Neural progenitor cell (in vitro differentiated cells): ENCODE measurements at regions not wholly inside any gene's neighbourhood (a gene's known extent, or its start where the extent isn't known, plus 50 kb on each side); places are given as distances from the start of the nearest gene placed in this dataset.

Source experiments
- DNase-seq: peaks from one replicate; pipeline ENCODE4 v3.0.0-alpha.2; 2016; ENCODE audit warnings: low spot score
- H2AFZ ChIP-seq: fragments of 200-600 bp; sonication (generic); replicated peaks from 2 replicates; pipeline ENCODE4 v1.6.1; 2016; ENCODE audit warnings: antibody characterized with exemption
- H3F3A ChIP-seq: fragments of 200-600 bp; sonication (generic); 2 replicates; pipeline ENCODE4 v1.6.1; 2016; ENCODE audit warnings: antibody characterized with exemption, low read depth
- H3K27ac ChIP-seq: fragments of 200-600 bp; sonication (generic); 2 replicates; pipeline ENCODE4 v1.5.1; 2016; ENCODE audit warnings: mild to moderate bottlenecking
- H3K27me3 ChIP-seq: fragments of 200-600 bp; sonication (generic); 2 replicates; pipeline ENCODE4 v1.6.1; 2016; ENCODE audit warnings: mild to moderate bottlenecking, moderate library complexity
- H3K36me3 ChIP-seq: fragments of 200-600 bp; sonication (generic); 2 replicates; pipeline ENCODE4 v1.5.1; 2016
- H3K4me1 ChIP-seq: fragments of 200-600 bp; sonication (generic); 2 replicates; pipeline ENCODE4 v1.6.1; 2016; ENCODE audit warnings: mixed run types
- H3K4me2 ChIP-seq: fragments of 200-600 bp; sonication (generic); 2 replicates; pipeline ENCODE4 v1.6.1; 2016
- H3K4me3 ChIP-seq: fragments of 200-600 bp; sonication (generic); 2 replicates; pipeline ENCODE4 v1.5.1; 2016
- H3K79me2 ChIP-seq: fragments of 200-600 bp; sonication (generic); 2 replicates; pipeline ENCODE4 v1.6.1; 2016; ENCODE audit warnings: low read depth
- H3K9ac ChIP-seq: fragments of 200-600 bp; sonication (generic); 2 replicates; pipeline ENCODE4 v1.6.1; 2016
- H3K9me3 ChIP-seq: fragments of 200-600 bp; sonication (generic); 2 replicates; pipeline ENCODE4 v1.5.1; 2016; ENCODE audit warnings: low read depth
- H4K20me1 ChIP-seq: fragments of 200-600 bp; sonication (generic); 2 replicates; pipeline ENCODE4 v1.6.1; 2016; ENCODE audit warnings: low read depth
- H3K27ac Mint-ChIP-seq: 3 replicates; pipeline ENCODE4 v1.8.0; 2021; ENCODE audit warnings: mixed read lengths
- H3K27me3 Mint-ChIP-seq: 2 replicates; pipeline ENCODE4 v1.8.0; 2022; ENCODE audit warnings: low read depth, mild to moderate bottlenecking, inconsistent platforms, moderate library complexity, mixed read lengths; ENCODE audit not compliant: insufficient read depth
- H3K36me3 Mint-ChIP-seq: 3 replicates; pipeline ENCODE4 v1.8.0; 2021; ENCODE audit warnings: mixed read lengths
- H3K4me1 Mint-ChIP-seq: 3 replicates; pipeline ENCODE4 v1.8.0; 2021; ENCODE audit warnings: mixed read lengths
- H3K4me3 Mint-ChIP-seq: 3 replicates; pipeline ENCODE4 v1.8.0; 2021; ENCODE audit warnings: mild to moderate bottlenecking, moderate library complexity, mixed read lengths
- H3K9me3 Mint-ChIP-seq: 3 replicates; pipeline ENCODE4 v1.8.0; 2020; ENCODE audit warnings: mixed read lengths
- CTCF ChIP-seq: fragments of 200-600 bp; sonication (generic); IDR thresholded peaks from 2 replicates; pipeline ENCODE4 v1.5.1; 2017; ENCODE audit warnings: antibody characterized with exemption, mild to moderate bottlenecking
- EZH2 ChIP-seq: fragments of 200-600 bp; sonication (generic); IDR thresholded peaks from 2 replicates; pipeline ENCODE4 v1.6.1; 2017; ENCODE audit warnings: antibody characterized with exemption, mild to moderate bottlenecking, moderate library complexity
- EZH2phosphoT487 ChIP-seq: fragments of 200-600 bp; sonication (generic); IDR thresholded peaks from 2 replicates; pipeline ENCODE4 v1.6.1; 2017; ENCODE audit warnings: antibody characterized with exemption

- no peak overlapping the region for H3K4me3 Mint-ChIP-seq
- peaks cover 6% of the 10 kb centered on the region for H3K4me1 ChIP-seq
- H3K9ac ChIP-seq = no peak overlapping the region
- H3K4me1 Mint-ChIP-seq = peaks cover 20% of the 10 kb centered on the region
- peaks cover 7% of the 10 kb centered on the region for H3K9me3 Mint-ChIP-seq
- no peak overlapping the region for H3K4me2 ChIP-seq
- peak; percentile 26 for TF ChIP-seq CTCF
- no peak for TF ChIP-seq EZH2
- TF ChIP-seq EZH2phosphoT487 = no peak
- peaks cover 11% of the 10 kb centered on the region for H3F3A ChIP-seq
- H3K36me3 Mint-ChIP-seq = peaks cover 3% of the 10 kb centered on the region
- DNase-seq = no peak
- H3K4me3 ChIP-seq = no peak overlapping the region
- no peaks in the 10 kb centered on the region for H3K79me2 ChIP-seq
- no peaks in the 10 kb centered on the region for H4K20me1 ChIP-seq
- no peaks in the 10 kb centered on the region for H3K36me3 ChIP-seq
- H2AFZ ChIP-seq = no peak overlapping the region
- no peak overlapping the region for H3K27ac Mint-ChIP-seq
- no peak overlapping the region for H3K27ac ChIP-seq
- peaks cover 2% of the 10 kb centered on the region for H3K27me3 Mint-ChIP-seq
- peaks cover 21% of the 10 kb centered on the region for H3K27me3 ChIP-seq
- no peaks in the 10 kb centered on the region for H3K9me3 ChIP-seq
These were observed 391.2 kb downstream of the NOVA1 start for GRCh38 chr14:26206640-26207039.

- peaks cover 11% of the 10 kb centered on the region for H3F3A ChIP-seq
- Mint-ChIP-seq H3K27ac (peak overlapping the region; percentile 93), H3K36me3 (peaks cover 3% of the 10 kb centered on the region), H3K4me1 (peaks cover 25% of the 10 kb centered on the region), H3K9me3 (peaks cover 7% of the 10 kb centered on the region), H3K27me3 (peaks cover 2% of the 10 kb centered on the region), H3K4me3 (peak overlapping the region; percentile 85)
- peak overlapping the region; percentile 92 for H2AFZ ChIP-seq
- no peaks in the 10 kb centered on the region for H3K9me3 ChIP-seq
- peaks cover 6% of the 10 kb centered on the region for H3K4me1 ChIP-seq
- no peaks in the 10 kb centered on the region for H3K79me2 ChIP-seq
- no peaks in the 10 kb centered on the region for H3K36me3 ChIP-seq
- H3K4me3 ChIP-seq = peak overlapping the region; percentile 53
- H3K27me3 ChIP-seq = peaks cover 21% of the 10 kb centered on the region
- peak; percentile 80 for DNase-seq
- no peak overlapping the region for H3K9ac ChIP-seq
- no peak overlapping the region for H3K27ac ChIP-seq
- no peak for TF ChIP-seq EZH2
- TF ChIP-seq CTCF = no peak
- TF ChIP-seq EZH2phosphoT487 = no peak
- H3K4me2 ChIP-seq = peak overlapping the region; percentile 79
- no peaks in the 10 kb centered on the region for H4K20me1 ChIP-seq
These were observed 392.9 kb downstream of the NOVA1 start for GRCh38 chr14:26204728-26205479.

GRCh38 chr14:26204366-26204727 lies 393.5 kb downstream of the NOVA1 start:
- no peak for TF ChIP-seq EZH2
- TF ChIP-seq CTCF = no peak
- TF ChIP-seq EZH2phosphoT487 = no peak
- peak overlapping the region; percentile 48 for H3K27ac Mint-ChIP-seq
- H3K4me1 ChIP-seq = peaks cover 6% of the 10 kb centered on the region
- H3K4me1 Mint-ChIP-seq = peaks cover 25% of the 10 kb centered on the region
- peaks cover 2% of the 10 kb centered on the region for H3K27me3 Mint-ChIP-seq
- H2AFZ ChIP-seq = peak overlapping the region; percentile 92
- H3K27ac ChIP-seq = no peak overlapping the region
- H3K4me3 Mint-ChIP-seq = peak overlapping the region; percentile 85
- no peaks in the 10 kb centered on the region for H3K9me3 ChIP-seq
- no peaks in the 10 kb centered on the region for H4K20me1 ChIP-seq
- peaks cover 3% of the 10 kb centered on the region for H3K36me3 Mint-ChIP-seq
- DNase-seq = no peak
- H3K9me3 Mint-ChIP-seq = peaks cover 7% of the 10 kb centered on the region
- peak overlapping the region; percentile 79 for H3K4me2 ChIP-seq
- H3K79me2 ChIP-seq = no peaks in the 10 kb centered on the region
- no peaks in the 10 kb centered on the region for H3K36me3 ChIP-seq
- H3K9ac ChIP-seq = no peak overlapping the region
- H3K4me3 ChIP-seq = peak overlapping the region; percentile 53
- peaks cover 21% of the 10 kb centered on the region for H3K27me3 ChIP-seq
- peaks cover 11% of the 10 kb centered on the region for H3F3A ChIP-seq
